ENCODE measurements at regions not wholly inside any gene's neighbourhood (a gene's known extent, or its start where the extent isn't known, plus 50 kb on each side); places are given as distances from the start of the nearest gene placed in this dataset.

GRCh38 chr5:35438288-35438687 lies 179.4 kb upstream of the SPEF2 start:
- H3K27ac ChIP-seq (ENCODE audit: low read length) = no peak overlapping the region
- intact Hi-C loops (cut with micrococcal nuclease) = no loop called here
- DNase-seq = no peak
- H3K4me2 ChIP-seq (ENCODE audit: low read length) = no peak overlapping the region
- no peak overlapping the region for H2AFZ ChIP-seq (ENCODE audit: low read length)
- H3K79me2 ChIP-seq (ENCODE audit: low read length) = no peaks in the 10 kb centered on the region
- ATAC-seq = no peak
- no peaks in the 10 kb centered on the region for H3K9me3 ChIP-seq (ENCODE audit: low read length)
- H3K4me1 ChIP-seq (ENCODE audit: insufficient read depth, low read length) = no peaks in the 10 kb centered on the region
- TF ChIP-seq EZH2phosphoT487 (IDR thresholded peaks at IDR 0.05; ENCODE audit: borderline replicate concordance, low read length) (no peak), CTCF (conservative IDR thresholded peaks at IDR 0.05; ENCODE audit: low read depth, low read length) (no peak), EZH2 (IDR thresholded peaks at IDR 0.05; ENCODE audit: low read length, unreplicated experiment) (no peak)
- no peaks in the 10 kb centered on the region for H3F3A ChIP-seq (ENCODE audit: low read length, unreplicated experiment)
- no peak overlapping the region for H3K9ac ChIP-seq (ENCODE audit: low read length)
- POLR2A ChIA-PET (ENCODE audit: unreplicated experiment) = no interaction called here
- H3K36me3 ChIP-seq (ENCODE audit: low read depth, low read length) = no peaks in the 10 kb centered on the region
- H3K27me3 ChIP-seq (ENCODE audit: low read length) = peaks cover 82% of the 10 kb centered on the region
- no peaks in the 10 kb centered on the region for H3K9me2 ChIP-seq (replicated peaks; ENCODE audit: low read length)
- no peaks in the 10 kb centered on the region for H4K20me1 ChIP-seq (ENCODE audit: low read length)
- CTCF ChIA-PET = no interaction called here
- no peak overlapping the region for H3K4me3 ChIP-seq (ENCODE audit: low read length)
- no TSS peak for BruUV-seq (replicated peaks)

GRCh38 chr5:35436400-35437057 lies 181.1 kb upstream of the SPEF2 start:
- CTCF ChIA-PET = interaction anchor here (0.7 kb wide), 1 partner anchor 106 kb away, joined by 3 read pairs; no protein-coding TSS in a partner anchor

More at GRCh38 chr5:35436400-35437057, 181.1 kb upstream of the SPEF2 start:
- Histone ChIP-seq H3K9me3 (ENCODE audit: low read length) (no peaks in the 10 kb centered on the region), H4K20me1 (ENCODE audit: low read length) (no peaks in the 10 kb centered on the region), H3K9me2 (replicated peaks; ENCODE audit: low read length) (no peaks in the 10 kb centered on the region), H3K36me3 (ENCODE audit: low read depth, low read length) (no peaks in the 10 kb centered on the region), H3K4me1 (ENCODE audit: insufficient read depth, low read length) (no peaks in the 10 kb centered on the region), H3F3A (ENCODE audit: low read length, unreplicated experiment) (no peaks in the 10 kb centered on the region), H2AFZ (ENCODE audit: low read length) (no peak overlapping the region), H3K4me2 (ENCODE audit: low read length) (no peak overlapping the region), H3K4me3 (ENCODE audit: low read length) (no peak overlapping the region), H3K79me2 (ENCODE audit: low read length) (no peaks in the 10 kb centered on the region), H3K27me3 (ENCODE audit: low read length) (peaks cover 92% of the 10 kb centered on the region), H3K27ac (ENCODE audit: low read length) (no peak overlapping the region), H3K9ac (ENCODE audit: low read length) (no peak overlapping the region)
- intact Hi-C loops (cut with micrococcal nuclease) = no loop called here
- DNase-seq (peak; percentile 57), ATAC-seq (no peak)
- TF ChIP-seq EZH2phosphoT487 (IDR thresholded peaks at IDR 0.05; ENCODE audit: borderline replicate concordance, low read length) (no peak), CTCF (conservative IDR thresholded peaks at IDR 0.05; ENCODE audit: low read depth, low read length) (peak; percentile 72), EZH2 (IDR thresholded peaks at IDR 0.05; ENCODE audit: low read length, unreplicated experiment) (no peak)
- no TSS peak for BruUV-seq (replicated peaks)
- POLR2A ChIA-PET (ENCODE audit: unreplicated experiment) = no interaction called here

Data from PC-3 (cell line).